ENCODE measurements at regions not wholly inside any gene's neighbourhood (a gene's known extent, or its start where the extent isn't known, plus 50 kb on each side); places are given as distances from the start of the nearest gene placed in this dataset.

- 85 to 92% methylated on average over 4 of the region's 4 CpGs for WGBS, 2 donors
- TF ChIP-seq POLR2A (IDR thresholded peaks at IDR 0.05) (no peak), EP300 (IDR thresholded peaks at IDR 0.05) (no peak)
- TF ChIP-seq, protein P1, sequence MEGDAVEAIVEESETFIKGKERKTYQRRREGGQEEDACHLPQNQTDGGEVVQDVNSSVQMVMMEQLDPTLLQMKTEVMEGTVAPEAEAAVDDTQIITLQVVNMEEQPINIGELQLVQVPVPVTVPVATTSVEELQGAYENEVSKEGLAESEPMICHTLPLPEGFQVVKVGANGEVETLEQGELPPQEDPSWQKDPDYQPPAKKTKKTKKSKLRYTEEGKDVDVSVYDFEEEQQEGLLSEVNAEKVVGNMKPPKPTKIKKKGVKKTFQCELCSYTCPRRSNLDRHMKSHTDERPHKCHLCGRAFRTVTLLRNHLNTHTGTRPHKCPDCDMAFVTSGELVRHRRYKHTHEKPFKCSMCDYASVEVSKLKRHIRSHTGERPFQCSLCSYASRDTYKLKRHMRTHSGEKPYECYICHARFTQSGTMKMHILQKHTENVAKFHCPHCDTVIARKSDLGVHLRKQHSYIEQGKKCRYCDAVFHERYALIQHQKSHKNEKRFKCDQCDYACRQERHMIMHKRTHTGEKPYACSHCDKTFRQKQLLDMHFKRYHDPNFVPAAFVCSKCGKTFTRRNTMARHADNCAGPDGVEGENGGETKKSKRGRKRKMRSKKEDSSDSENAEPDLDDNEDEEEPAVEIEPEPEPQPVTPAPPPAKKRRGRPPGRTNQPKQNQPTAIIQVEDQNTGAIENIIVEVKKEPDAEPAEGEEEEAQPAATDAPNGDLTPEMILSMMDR (IDR thresholded peaks at IDR 0.05) = no peak
- Histone ChIP-seq H3K4me3 (no peak overlapping the region), H3K9me3 (no peaks in the 10 kb centered on the region), H3K27me3 (no peaks in the 10 kb centered on the region), H3K4me1 (peaks cover 0 to 35% (median 10%) of the 10 kb centered on the region in 4 donors), H3K27ac (no peak overlapping the region), H3K36me3 (no peaks in the 10 kb centered on the region)
- DNase-seq (ENCODE audit: low spot score in 2 of 2) = no peak
Observed at GRCh38 chr7:47643716-47644400, 61.9 kb upstream of the TNS3 start.

DNA sequence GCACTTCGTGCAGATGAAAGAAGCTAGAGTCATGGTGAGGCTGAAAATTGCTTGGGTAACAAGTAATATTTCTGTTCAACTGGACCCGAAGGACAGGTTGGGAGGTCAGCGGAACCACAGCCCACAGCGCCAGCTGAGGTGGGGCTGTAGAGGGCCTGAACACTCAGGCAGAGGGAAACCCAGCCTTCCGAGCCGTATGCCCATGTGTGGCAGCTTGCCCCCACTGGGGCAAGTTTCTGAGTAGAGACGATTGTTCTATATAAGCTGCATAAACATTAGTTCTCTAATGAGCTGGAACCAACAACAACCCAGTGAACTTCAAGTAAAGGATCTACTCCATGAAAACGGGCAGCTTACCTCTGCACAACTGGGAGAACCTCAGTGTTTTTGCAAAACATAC lies 58.4 kb upstream of the TNS3 start:
- 45 to 76% methylated on average over 8 of the region's 8 CpGs for WGBS, 2 donors
- Histone ChIP-seq H3K27ac (peak overlapping the region in 3 of 4 donors; percentile 8 to 66 (median 9)), H3K4me1 (peaks cover 0 to 47% (median 18%) of the 10 kb centered on the region in 4 donors), H3K4me3 (no peak overlapping the region), H3K9me3 (no peaks in the 10 kb centered on the region), H3K36me3 (no peaks in the 10 kb centered on the region), H3K27me3 (no peaks in the 10 kb centered on the region)
- DNase-seq (ENCODE audit: low spot score in 2 of 2) = no peak
- TF ChIP-seq EP300 (IDR thresholded peaks at IDR 0.05) = no peak
- TF ChIP-seq, protein P1 (IDR thresholded peaks at IDR 0.05) = no peak
- TF ChIP-seq POLR2A (IDR thresholded peaks at IDR 0.05) = no peak

- Histone ChIP-seq H3K9me3 (no peaks in the 10 kb centered on the region), H3K4me3 (no peak overlapping the region), H3K27ac (peak overlapping the region in 3 of 4 donors; percentile 9 to 66 (median 44)), H3K27me3 (no peaks in the 10 kb centered on the region), H3K36me3 (no peaks in the 10 kb centered on the region), H3K4me1 (peaks cover 0 to 51% (median 20%) of the 10 kb centered on the region in 4 donors)
- TF ChIP-seq POLR2A (IDR thresholded peaks at IDR 0.05) (no peak), EP300 (IDR thresholded peaks at IDR 0.05) (no peak)
- TF ChIP-seq, protein P1 (IDR thresholded peaks at IDR 0.05) = no peak
- 77 to 84% methylated on average over 3 of the region's 3 CpGs for WGBS, 2 donors
- no peak for DNase-seq (ENCODE audit: low spot score in 2 of 2)
Observed at GRCh38 chr7:47639495-47640110, 57.7 kb upstream of the TNS3 start.

DNA sequence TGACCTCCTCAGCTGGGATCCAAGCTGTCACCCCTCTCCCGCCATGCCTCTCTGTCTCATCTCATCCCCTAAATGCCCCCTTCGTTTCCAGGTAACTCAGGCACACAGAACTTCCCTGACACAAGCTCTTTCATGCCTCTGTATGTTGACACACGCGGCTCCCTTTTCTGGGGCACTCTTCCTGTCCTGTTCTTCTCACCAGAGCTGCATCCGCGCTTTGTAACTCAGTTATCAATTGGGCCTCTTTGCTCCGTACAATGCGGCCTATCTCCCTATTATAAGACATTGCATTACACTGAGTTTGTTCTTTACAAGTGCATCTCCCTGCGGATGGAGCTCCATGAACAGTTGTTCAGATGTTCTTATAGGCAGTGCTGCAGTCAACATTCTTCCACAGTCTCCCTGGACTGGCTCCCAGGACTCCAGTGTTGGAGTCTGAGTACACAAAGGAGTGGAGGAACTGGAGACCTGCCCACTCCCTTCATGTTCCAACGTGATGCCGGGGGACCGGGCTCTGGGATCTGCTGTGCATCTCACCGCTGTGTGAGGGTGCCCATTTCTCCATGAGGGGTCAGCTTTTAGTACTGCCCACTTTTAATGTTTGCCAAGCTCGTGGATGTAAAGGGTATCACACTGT lies 56.9 kb upstream of the TNS3 start:
- 59 to 64% methylated on average over 14 of the region's 14 CpGs for WGBS, 2 donors
- TF ChIP-seq, protein P1 (IDR thresholded peaks at IDR 0.05) = no peak
- TF ChIP-seq POLR2A (IDR thresholded peaks at IDR 0.05) (no peak), EP300 (IDR thresholded peaks at IDR 0.05) (peak in 1 of 2 donors; percentile 20)
- Histone ChIP-seq H3K36me3 (no peaks in the 10 kb centered on the region), H3K9me3 (no peaks in the 10 kb centered on the region), H3K27me3 (no peaks in the 10 kb centered on the region), H3K27ac (peak overlapping the region in 1 of 4 donors; percentile 66), H3K4me1 (peaks cover 0 to 51% (median 20%) of the 10 kb centered on the region in 4 donors), H3K4me3 (no peak overlapping the region)
- DNase-seq (ENCODE audit: low spot score in 2 of 2) = peak in 1 of 2 donors; percentile 35
